Gastrocnemius medialis (tissue), 4 donors: ENCODE measurements at regions not wholly inside any gene's neighbourhood (a gene's known extent, or its start where the extent isn't known, plus 50 kb on each side); places are given as distances from the start of the nearest gene placed in this dataset.

ENCODE experiments used
- CTCF ChIP-seq, 5 experiments: fragments of 450-650 bp in 3 of 5; fragments of 200-600 bp in 2 of 5; sonication (generic) in 2 of 5; IDR thresholded peaks in 4 of 5; conservative IDR thresholded peaks in 1 of 5; 1 replicate in 4 of 5; 2 replicates in 1 of 5; pipeline ENCODE4 v1.5.1; 2016 to 2019; ENCODE audit warnings: antibody characterized with exemption in 5 of 5, mild to moderate bottlenecking in 3 of 5, moderate library complexity in 3 of 5
- POLR2A ChIP-seq, 2 donors: fragments of 450-650 bp; IDR thresholded peaks; one replicate each; pipeline ENCODE4 v1.6.1; 2017; ENCODE audit warnings: antibody characterized with exemption in 2 of 2, mild to moderate bottlenecking in 2 of 2, moderate library complexity in 2 of 2

- TF ChIP-seq POLR2A (IDR thresholded peaks at IDR 0.05) (no peak), CTCF (IDR thresholded peaks at IDR 0.05 in 4 of 5, conservative IDR thresholded peaks at IDR 0.05 in 1 of 5) (no peak)
Measured at GRCh38 chr1:187454010-187454409, 625.3 kb downstream of the PLA2G4A start.
